Pancreas (tissue), 10 donors: ENCODE measurements at regions not wholly inside any gene's neighbourhood (a gene's known extent, or its start where the extent isn't known, plus 50 kb on each side); places are given as distances from the start of the nearest gene placed in this dataset.

Experiments
- ATAC-seq, 4 donors: fragments of 200-7000 bp; cut with Tn5 transposase; one replicate each; pipeline versions ENCODE4 v1.8.0 to v1.9.1; 2020; ENCODE audit warnings: mild to moderate bottlenecking in 4 of 4, moderate library complexity in 4 of 4
- DNase-seq, 6 donors: peaks; one replicate each; pipeline ENCODE4 v3.0.0-alpha.2; 2020
- FAIRE-seq: peaks from 2 replicates; lab custom pipeline; 2012; peaks lifted over from hg19 to GRCh38; lab: Jason Lieb, UNC
- H3K27ac ChIP-seq, 4 donors: fragments of 200-600 bp; sonication (generic); 1 replicate in 3 of 4; 2 replicates in 1 of 4; pipeline versions ENCODE4 v1.5.0 to v1.8.0; 2020
- H3K27me3 ChIP-seq, 4 donors: fragments of 200-600 bp; one replicate each; pipeline ENCODE4 v1.8.0; 2021
- H3K36me3 ChIP-seq, 3 donors: fragments of 200-600 bp; sonication (generic) in 1 of 3; one replicate each; pipeline versions ENCODE4 v1.5.0 to v1.8.0; 2020 to 2021
- H3K4me1 ChIP-seq, 3 donors: fragments of 200-600 bp; one replicate each; pipeline ENCODE4 v1.8.0; 2021
- H3K4me3 ChIP-seq, 4 donors: fragments of 200-600 bp; sonication (generic) in 2 of 4; one replicate each; pipeline versions ENCODE4 v1.5.0 to v1.8.0; 2020 to 2021
- H3K9me3 ChIP-seq, 4 donors: fragments of 200-600 bp; one replicate each; pipeline ENCODE4 v1.8.0; 2021
- WGBS, 2 donors: extraction: QIAGEN DNeasy Blood & Tissue Kit; methylation state at CpG; one replicate each; pipeline ENCODE4 v1.1.7; 2013; 5-methylcytosine and 5-hydroxymethylcytosine counted together
- intact Hi-C, 3 donors: fragments of 100-400 bp; cut with DNase I; formaldehyde crosslinking; loops; one replicate each; pipeline versions ENCODE4 v1.11.1 to v1.14.2; 2022
- TF ChIP-seq, protein P1 (sequence below), 4 donors: fragments of 200-600 bp; sonication (generic) in 3 of 4; IDR thresholded peaks; one replicate each; pipeline versions ENCODE4 v1.5.0 to v1.8.0; 2021; ENCODE audit warnings: antibody characterized with exemption in 4 of 4
- donor health status: healthy with polysubstance abuse.
- donor health status: DM: no; HTN: no; CAD: no; lungs with moderate emphysema.
- donor health status: DM: no; HTN: no; CAD: no.
- donor health status: control.
- donor health status: control.
- donor health status: Bipolar disorder and iron deficiency.
- donor health status: DM: yes; HTN: yes; CAD: no.
- donor health status: DM: no; HTN: no; CAD: no.
- donor health status: DM: no; HTN: no; CAD: no.
- donor health status: DM: yes; HTN: yes; CAD: no.

DNA sequence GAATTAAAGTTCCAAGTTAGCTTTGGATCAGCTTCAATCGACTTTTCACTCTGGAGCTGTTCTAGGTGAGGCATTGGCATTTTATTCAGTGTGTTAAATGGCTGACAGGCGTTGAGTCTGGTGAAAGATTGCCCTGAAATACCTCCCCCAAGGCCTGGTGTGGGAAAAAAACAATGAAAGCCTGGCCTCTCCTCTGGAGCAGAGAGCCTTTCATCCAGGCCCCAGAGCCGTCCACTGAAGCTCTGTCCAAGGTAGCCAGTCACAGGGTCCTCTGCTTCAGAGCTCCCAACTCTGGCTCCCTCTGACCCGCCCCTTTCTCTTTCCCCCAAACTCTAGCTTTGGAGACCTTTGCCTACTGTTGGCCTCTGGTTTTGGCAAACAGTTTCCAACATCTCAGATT is 123.6 kb upstream of the CRHR1 start:
- intact Hi-C loops, result no loop called here
- DNase-seq, result no peak
- 35% methylated on average over 4 of the region's 4 CpGs for WGBS, 2 donors
- Histone ChIP-seq H3K9me3 (no peaks in the 10 kb centered on the region), H3K36me3 (no peaks in the 10 kb centered on the region), H3K27ac (no peak overlapping the region), H3K27me3 (no peaks in the 10 kb centered on the region), H3K4me3 (no peak overlapping the region), H3K4me1 (no peaks in the 10 kb centered on the region)
- no peak for FAIRE-seq
- ATAC-seq, result peak in 1 of 4 donors; percentile 65
- TF ChIP-seq, protein P1, sequence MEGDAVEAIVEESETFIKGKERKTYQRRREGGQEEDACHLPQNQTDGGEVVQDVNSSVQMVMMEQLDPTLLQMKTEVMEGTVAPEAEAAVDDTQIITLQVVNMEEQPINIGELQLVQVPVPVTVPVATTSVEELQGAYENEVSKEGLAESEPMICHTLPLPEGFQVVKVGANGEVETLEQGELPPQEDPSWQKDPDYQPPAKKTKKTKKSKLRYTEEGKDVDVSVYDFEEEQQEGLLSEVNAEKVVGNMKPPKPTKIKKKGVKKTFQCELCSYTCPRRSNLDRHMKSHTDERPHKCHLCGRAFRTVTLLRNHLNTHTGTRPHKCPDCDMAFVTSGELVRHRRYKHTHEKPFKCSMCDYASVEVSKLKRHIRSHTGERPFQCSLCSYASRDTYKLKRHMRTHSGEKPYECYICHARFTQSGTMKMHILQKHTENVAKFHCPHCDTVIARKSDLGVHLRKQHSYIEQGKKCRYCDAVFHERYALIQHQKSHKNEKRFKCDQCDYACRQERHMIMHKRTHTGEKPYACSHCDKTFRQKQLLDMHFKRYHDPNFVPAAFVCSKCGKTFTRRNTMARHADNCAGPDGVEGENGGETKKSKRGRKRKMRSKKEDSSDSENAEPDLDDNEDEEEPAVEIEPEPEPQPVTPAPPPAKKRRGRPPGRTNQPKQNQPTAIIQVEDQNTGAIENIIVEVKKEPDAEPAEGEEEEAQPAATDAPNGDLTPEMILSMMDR (IDR thresholded peaks at IDR 0.05), result no peak

DNA sequence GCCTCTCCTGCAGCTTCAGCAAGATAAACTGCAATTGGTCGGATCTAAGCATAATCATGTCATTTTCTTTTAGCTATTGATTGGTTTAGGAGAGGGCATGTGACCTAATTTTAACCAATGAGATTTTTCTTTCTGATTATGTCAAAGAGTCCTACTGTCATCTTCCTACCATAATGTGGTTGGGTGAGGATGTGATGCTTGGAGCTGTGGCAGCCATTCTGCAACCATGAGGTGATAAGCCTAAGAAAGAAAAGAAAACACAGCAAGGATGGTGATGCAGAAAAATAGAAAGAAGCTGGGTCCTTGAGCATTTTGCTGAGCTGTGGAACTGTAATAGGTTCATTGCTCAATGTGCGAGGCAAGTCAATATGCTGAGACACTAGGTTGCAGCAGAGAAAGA is 121.7 kb upstream of the CRHR1 start:
- H3K27me3 ChIP-seq, result no peaks in the 10 kb centered on the region
- no peak overlapping the region for H3K4me3 ChIP-seq
- H3K27ac ChIP-seq, result no peak overlapping the region
- FAIRE-seq (no peak), DNase-seq (no peak), ATAC-seq (no peak)
- intact Hi-C loops, result no loop called here
- no peaks in the 10 kb centered on the region for H3K36me3 ChIP-seq
- TF ChIP-seq, protein P1 (IDR thresholded peaks at IDR 0.05), result no peak
- 92 to 94% methylated on average over 2 of the region's 2 CpGs for WGBS, 2 donors
- H3K4me1 ChIP-seq, result no peaks in the 10 kb centered on the region
- no peaks in the 10 kb centered on the region for H3K9me3 ChIP-seq

DNA sequence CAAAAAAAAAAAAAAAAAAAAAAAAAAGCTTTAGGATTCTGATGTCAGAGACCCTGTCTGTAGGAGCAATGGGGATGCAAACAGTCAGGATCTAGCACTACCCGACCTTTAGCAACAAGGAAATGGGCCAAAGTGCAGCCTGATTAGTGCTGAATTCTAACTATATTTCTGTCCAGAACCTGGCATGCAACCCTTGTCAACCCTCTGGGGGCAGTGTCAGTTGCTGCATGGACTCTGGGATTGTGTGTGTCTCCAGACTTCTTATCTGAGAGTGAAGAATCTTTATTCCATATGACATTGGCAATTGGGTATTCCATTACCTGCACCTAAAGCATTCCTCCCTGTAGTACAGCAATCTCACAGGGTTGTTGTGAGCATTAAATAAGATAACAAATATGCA is 120.3 kb upstream of the CRHR1 start:
- ATAC-seq, result no peak
- H3K9me3 ChIP-seq, result no peaks in the 10 kb centered on the region
- no peak for FAIRE-seq
- intact Hi-C loops, result no loop called here
- no peak overlapping the region for H3K27ac ChIP-seq
- H3K36me3 ChIP-seq, result no peaks in the 10 kb centered on the region
- 35 to 48% methylated on average over 1 of the region's 1 CpG for WGBS, 2 donors
- TF ChIP-seq, protein P1 (IDR thresholded peaks at IDR 0.05), result no peak
- no peak overlapping the region for H3K4me3 ChIP-seq
- no peaks in the 10 kb centered on the region for H3K4me1 ChIP-seq
- H3K27me3 ChIP-seq, result no peaks in the 10 kb centered on the region
- no peak for DNase-seq

DNA sequence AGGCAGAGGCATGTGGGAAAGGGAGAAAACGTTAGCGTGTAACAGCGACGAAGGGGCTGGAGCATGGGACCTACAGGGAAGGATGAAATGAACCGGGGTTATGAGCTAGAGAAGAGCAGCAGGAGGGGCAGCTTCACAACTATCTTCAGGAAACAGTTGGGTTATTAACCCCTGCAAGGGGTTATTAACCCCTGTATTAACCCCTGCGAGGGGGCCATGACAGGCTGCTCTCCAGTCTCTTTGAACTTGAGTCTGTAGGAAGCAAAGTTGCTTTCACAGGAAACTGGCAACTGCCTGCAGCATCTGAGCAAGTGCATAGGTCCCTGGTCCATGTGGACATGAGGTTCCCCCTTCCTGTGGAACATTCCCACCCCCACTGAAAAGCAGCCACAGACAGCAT is 119.2 kb upstream of the CRHR1 start:
- DNase-seq, result no peak
- FAIRE-seq, result no peak
- TF ChIP-seq, protein P1 (IDR thresholded peaks at IDR 0.05), result no peak

DNA sequence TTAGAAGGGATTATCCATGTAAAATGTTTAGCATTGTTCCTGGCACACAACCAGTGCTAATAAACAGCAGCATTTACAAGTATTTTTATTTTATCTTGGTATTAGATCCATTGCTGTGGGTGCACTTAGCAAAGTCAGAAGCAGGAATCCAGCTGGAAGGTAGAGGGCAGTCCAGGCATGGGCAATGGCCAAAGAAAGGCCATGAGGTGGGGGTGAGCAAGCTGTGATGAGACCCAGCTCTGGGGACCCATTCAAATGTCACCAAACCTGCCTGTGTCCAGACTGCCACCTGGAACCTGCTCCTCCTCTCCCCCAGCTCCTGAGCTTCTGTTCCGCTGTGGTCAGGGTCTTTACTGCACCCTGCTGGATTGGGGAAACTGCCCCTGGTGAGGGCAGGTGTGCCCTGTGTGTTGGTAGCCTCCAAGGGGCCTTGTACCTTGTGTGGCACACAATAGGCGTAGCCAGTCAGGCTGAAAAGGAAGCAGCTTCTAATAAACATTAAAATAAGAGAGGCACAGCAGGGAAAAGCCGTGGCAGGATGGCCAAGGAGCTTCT is 118.0 kb upstream of the CRHR1 start:
- H3K36me3 ChIP-seq, result no peaks in the 10 kb centered on the region
- no peak for FAIRE-seq
- no peak for ATAC-seq
- intact Hi-C loops, result no loop called here
- no peak for DNase-seq
- H3K27ac ChIP-seq, result no peak overlapping the region
- no peak overlapping the region for H3K4me3 ChIP-seq
- H3K27me3 ChIP-seq, result no peaks in the 10 kb centered on the region
- no peaks in the 10 kb centered on the region for H3K9me3 ChIP-seq
- H3K4me1 ChIP-seq, result no peaks in the 10 kb centered on the region
- WGBS, 2 donors, result 63 to 76% methylated on average over 3 of the region's 3 CpGs
- TF ChIP-seq, protein P1 (IDR thresholded peaks at IDR 0.05), result no peak

More for the DNA sequence above, 119.2 kb upstream of the CRHR1 start:
- H3K27me3 ChIP-seq, result no peaks in the 10 kb centered on the region
- H3K4me1 ChIP-seq, result no peaks in the 10 kb centered on the region
- no peaks in the 10 kb centered on the region for H3K9me3 ChIP-seq
- WGBS, 2 donors, result 54 to 55% methylated on average over 6 of the region's 6 CpGs
- intact Hi-C loops, result no loop called here
- no peak overlapping the region for H3K27ac ChIP-seq
- no peak for ATAC-seq
- no peaks in the 10 kb centered on the region for H3K36me3 ChIP-seq
- H3K4me3 ChIP-seq, result no peak overlapping the region
